HCT116 (cell line): ENCODE measurements at regions not wholly inside any gene's neighbourhood (a gene's known extent, or its start where the extent isn't known, plus 50 kb on each side); places are given as distances from the start of the nearest gene placed in this dataset.

Source experiments
- ATAC-seq: fragments of 200-7000 bp; cut with Tn5 transposase; 2 replicates; pipeline ENCODE4 v1.9.1; 2020; ENCODE audit warnings: mild to moderate bottlenecking, moderate library complexity
- BruUV-seq: library from RNA; stranded (reverse); fragments of 400-500 nt; replicated peaks from 2 replicates; lab custom pipeline; 2021; lab: Mats Ljungman, UMichigan
- CTCF ChIA-PET: fragments of 300-600 bp; sonication (Branson Sonifier 250); formaldehyde crosslinking; loops from one replicate; lab custom pipeline; 2021; ENCODE audit warnings: antibody characterized with exemption; lab: Charles Lee
- POLR2A ChIA-PET: fragments of 300-600, 350-600 bp; sonication (Branson Sonifier 250); formaldehyde crosslinking; loops from one replicate; lab custom pipeline; 2021; ENCODE audit warnings: antibody characterized with exemption; lab: Charles Lee
- RAD21 ChIA-PET, 2 experiments: fragments of 300-600 bp; sonication (Branson Sonifier 250); formaldehyde crosslinking; loops; one replicate each; lab custom pipeline; 2023; ENCODE audit warnings: low total read pairs in 2 of 2; ENCODE audit not compliant: uncharacterized antibody in 2 of 2, unreplicated experiment in 2 of 2, low non-redundant PET in 1 of 2; lab: Charles Lee
- DNase-seq: peaks from one replicate; pipeline ENCODE4 v3.0.0-alpha.2; 2010; ENCODE audit warnings: low read depth, low spot score
- H2AFZ ChIP-seq: fragments of 200-600 bp; shearing (Covaris generic), sonication (generic); 2 replicates; pipeline ENCODE4 v1.6.1; 2017; ENCODE audit warnings: low read depth, mixed run types, mixed read lengths, antibody characterized with exemption, low read length; ENCODE audit not compliant: poor library complexity, severe bottlenecking
- H3K27ac ChIP-seq: 2 replicates; pipeline ENCODE4 v1.5.1; 2012; ENCODE audit warnings: low read depth, low read length
- H3K27me3 ChIP-seq: fragments of 200-600 bp; sonication (generic); 2 replicates; pipeline ENCODE4 v1.6.1; 2016; ENCODE audit warnings: mixed run types, low read length, mixed read lengths; ENCODE audit not compliant: insufficient read depth
- H3K36me3 ChIP-seq, 2 experiments: fragments of 200-500 bp in 1 of 2; fragments of 200-600 bp in 1 of 2; sonication (Bioruptor generic) in 1 of 2; sonication (generic) in 1 of 2; 2 replicates each; pipeline versions ENCODE4 v1.5.1 to v1.6.1; 2014 to 2016; ENCODE audit warnings: low read length in 2 of 2, inconsistent platforms in 1 of 2, mixed read lengths in 1 of 2, mixed run types in 1 of 2; ENCODE audit not compliant: insufficient read depth in 2 of 2, control insufficient read depth in 1 of 2
- H3K4me1 ChIP-seq, 2 experiments: fragments of 200-600 bp in 1 of 2; sonication (generic) in 1 of 2; 2 replicates each; pipeline versions ENCODE4 v1.5.1 to v1.6.1; 2012 to 2017; ENCODE audit warnings: low read length in 2 of 2, inconsistent platforms in 1 of 2, mild to moderate bottlenecking in 1 of 2, mixed read lengths in 1 of 2, mixed run types in 1 of 2, moderate library complexity in 1 of 2; ENCODE audit not compliant: insufficient read depth in 2 of 2, control insufficient read depth in 1 of 2
- H3K4me2 ChIP-seq: fragments of 200-600 bp; sonication (generic); 2 replicates; pipeline ENCODE4 v1.6.1; 2017; ENCODE audit warnings: mixed run types, low read length, mixed read lengths
- H3K4me3 ChIP-seq, 2 experiments: fragments of 200-600 bp in 1 of 2; sonication (generic) in 1 of 2; replicated peaks in 1 of 2; 2 replicates each; pipeline ENCODE4 v1.5.1; 2011 to 2016; ENCODE audit warnings: low read length in 2 of 2, control low read depth in 1 of 2, low read depth in 1 of 2, mild to moderate bottlenecking in 1 of 2, mixed read lengths in 1 of 2, mixed run types in 1 of 2
- H3K79me2 ChIP-seq: fragments of 200-600 bp; sonication (generic); 2 replicates; pipeline ENCODE4 v1.6.1; 2017; ENCODE audit warnings: mild to moderate bottlenecking, mixed run types, low read length, moderate library complexity, mixed read lengths; ENCODE audit not compliant: insufficient read depth
- H3K9ac ChIP-seq: fragments of 200-600 bp; sonication (generic); 2 replicates; pipeline ENCODE4 v1.6.1; 2016; ENCODE audit warnings: low read length, mixed read lengths
- H3K9me2 ChIP-seq: fragments of 200-600 bp; sonication (generic), shearing (Covaris generic); 2 replicates; pipeline ENCODE4 v1.6.1; 2017; ENCODE audit warnings: mixed run types, mild to moderate bottlenecking, moderate library complexity; ENCODE audit not compliant: insufficient read depth
- H3K9me3 ChIP-seq, 2 experiments: fragments of 200-500 bp in 1 of 2; fragments of 200-600 bp in 1 of 2; sonication (Bioruptor generic) in 1 of 2; sonication (generic) in 1 of 2; 2 replicates each; pipeline ENCODE4 v1.6.1; 2014 to 2017; ENCODE audit warnings: low read length in 2 of 2, mixed read lengths in 2 of 2, inconsistent platforms in 1 of 2, low read depth in 1 of 2, mild to moderate bottlenecking in 1 of 2, mixed run types in 1 of 2, moderate library complexity in 1 of 2; ENCODE audit not compliant: control insufficient read depth in 1 of 2, insufficient read depth in 1 of 2
- H4K20me1 ChIP-seq: fragments of 200-600 bp; sonication (generic), shearing (Covaris generic); 2 replicates; pipeline ENCODE4 v1.6.1; 2017; ENCODE audit warnings: mixed run types, mild to moderate bottlenecking, moderate library complexity; ENCODE audit not compliant: insufficient read depth
- CBX3 ChIP-seq: IDR thresholded peaks from 2 replicates; pipeline ENCODE4 v1.6.1; 2012; ENCODE audit warnings: low read depth
- EGR1 ChIP-seq: IDR thresholded peaks from 2 replicates; pipeline ENCODE4 v1.6.1; 2012; ENCODE audit warnings: low read depth
- ELF1 ChIP-seq: IDR thresholded peaks from 2 replicates; pipeline ENCODE4 v1.6.1; 2012; ENCODE audit warnings: low read depth, borderline replicate concordance
- EZH2 ChIP-seq: fragments of 200-600 bp; sonication (generic); IDR thresholded peaks from 2 replicates; pipeline ENCODE4 v1.6.1; 2017; ENCODE audit warnings: antibody characterized with exemption, mixed run types
- FOSL1 ChIP-seq: IDR thresholded peaks from 2 replicates; pipeline ENCODE4 v1.6.1; 2012; ENCODE audit warnings: low read depth
- JUND ChIP-seq: IDR thresholded peaks from 2 replicates; pipeline ENCODE4 v1.6.1; 2012
- POLR2A ChIP-seq: IDR thresholded peaks from 2 replicates; pipeline ENCODE4 v1.7.0; 2011; ENCODE audit warnings: borderline replicate concordance; ENCODE audit not compliant: insufficient read depth, insufficient read length; ENCODE audit errors: extremely low read depth
- RAD21 ChIP-seq: IDR thresholded peaks from 2 replicates; pipeline ENCODE4 v1.6.1; 2012; ENCODE audit warnings: low read depth, mild to moderate bottlenecking
- SIN3A ChIP-seq: IDR thresholded peaks from 2 replicates; pipeline ENCODE4 v1.6.1; 2012; ENCODE audit warnings: low read depth
- SP1 ChIP-seq: IDR thresholded peaks from 2 replicates; pipeline ENCODE4 v1.6.1; 2012; ENCODE audit warnings: low read depth
- SRF ChIP-seq: IDR thresholded peaks from 2 replicates; pipeline ENCODE4 v1.6.1; 2012; ENCODE audit warnings: low read depth
- TCF7L2 ChIP-seq: IDR thresholded peaks from 2 replicates; pipeline ENCODE4 v1.7.0; 2011; ENCODE audit warnings: borderline replicate concordance, inconsistent platforms; ENCODE audit not compliant: insufficient read depth, insufficient read length; ENCODE audit errors: extremely low read depth
- YY1 ChIP-seq: IDR thresholded peaks from 2 replicates; pipeline ENCODE4 v1.6.1; 2011; ENCODE audit warnings: low read length, low read depth, moderate library complexity, mild to moderate bottlenecking; ENCODE audit not compliant: insufficient replicate concordance; ENCODE audit errors: extremely low read depth
- ZFX ChIP-seq: fragments of 450-650 bp; IDR thresholded peaks from 2 replicates; pipeline ENCODE4 v1.6.1; 2017
- ZNF274 ChIP-seq: fragments of 200-500 bp; sonication (Bioruptor generic); IDR thresholded peaks from 2 replicates; pipeline ENCODE4 v1.6.1; 2014; ENCODE audit warnings: mild to moderate bottlenecking, low read depth, low read length, inconsistent platforms
- intact Hi-C: fragments of 100-400 bp; cut with micrococcal nuclease; formaldehyde crosslinking; loops from 2 replicates; pipeline ENCODE4 v1.10.0; 2022
- TF ChIP-seq, protein P1 (sequence below): IDR thresholded peaks from 2 replicates; pipeline ENCODE4 v1.6.1; 2012
- TF ChIP-seq, protein P2 (sequence below): IDR thresholded peaks from 2 replicates; pipeline ENCODE4 v1.6.1; 2012; ENCODE audit warnings: low read depth
- TF ChIP-seq, protein P3 (sequence below), 3 experiments: fragments of 200-600 bp in 1 of 3; sonication (generic) in 1 of 3; IDR thresholded peaks in 2 of 3; conservative IDR thresholded peaks in 1 of 3; 2 replicates each; pipeline ENCODE4 v1.5.1; 2012 to 2017; ENCODE audit warnings: low read depth in 2 of 3, low read length in 2 of 3, antibody characterized with exemption in 1 of 3, borderline replicate concordance in 1 of 3, control low read depth in 1 of 3, mild to moderate bottlenecking in 1 of 3, mixed read lengths in 1 of 3, mixed run types in 1 of 3, moderate library complexity in 1 of 3; ENCODE audit not compliant: insufficient read depth in 1 of 3
- TF ChIP-seq, protein P4 (sequence below): IDR thresholded peaks from 2 replicates; pipeline ENCODE4 v1.6.1; 2011; ENCODE audit warnings: mild to moderate bottlenecking, low read length, moderate library complexity; ENCODE audit not compliant: insufficient replicate concordance; ENCODE audit errors: extremely low read depth
- TF ChIP-seq, protein P5 (sequence below): IDR thresholded peaks from 2 replicates; pipeline ENCODE4 v1.6.1; 2012

DNA sequence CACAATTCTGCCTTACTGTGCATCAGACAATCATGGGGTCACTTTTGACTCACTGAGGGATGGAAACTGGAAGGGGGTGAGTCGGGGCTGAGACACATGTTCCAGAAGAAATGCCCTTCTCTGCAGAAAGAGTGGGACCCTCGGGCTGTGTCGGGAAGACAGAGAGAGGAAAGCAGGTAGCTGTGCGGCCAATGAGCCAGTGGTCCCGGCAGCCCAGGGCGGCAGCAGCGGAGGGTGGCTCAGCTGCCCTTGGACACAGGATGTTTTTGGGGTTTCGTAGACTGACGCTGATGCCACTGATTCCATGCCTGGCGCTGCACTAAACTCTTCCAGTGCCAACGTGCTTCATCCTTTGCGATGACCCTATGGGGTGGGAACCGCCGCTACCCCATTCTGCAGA is 78.4 kb upstream of the PPP1R26 start:
- no peak overlapping the region for H3K27ac ChIP-seq
- H3K9me2 ChIP-seq, result no peaks in the 10 kb centered on the region
- BruUV-seq, result no TSS peak
- no peak for DNase-seq
- no peak overlapping the region for H3K4me2 ChIP-seq
- H3K27me3 ChIP-seq, result no peaks in the 10 kb centered on the region; the same call in 1 of the 2 replicates
- H2AFZ ChIP-seq, result no peak overlapping the region
- no peaks in the 10 kb centered on the region for H4K20me1 ChIP-seq
- no peaks in the 10 kb centered on the region for H3K36me3 ChIP-seq
- H3K4me1 ChIP-seq, result peaks cover 0 to 11% of the 10 kb centered on the region in 2 experiments; a peak in 1 of 4 replicates
- no peak for ATAC-seq
- ChIA-PET POLR2A (no interaction called here), RAD21 (no interaction called here), CTCF (no interaction called here)
- TF ChIP-seq SP1, result no peak
- TF ChIP-seq, protein P1, sequence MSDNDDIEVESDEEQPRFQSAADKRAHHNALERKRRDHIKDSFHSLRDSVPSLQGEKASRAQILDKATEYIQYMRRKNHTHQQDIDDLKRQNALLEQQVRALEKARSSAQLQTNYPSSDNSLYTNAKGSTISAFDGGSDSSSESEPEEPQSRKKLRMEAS, result no peak
- TF ChIP-seq, protein P2, sequence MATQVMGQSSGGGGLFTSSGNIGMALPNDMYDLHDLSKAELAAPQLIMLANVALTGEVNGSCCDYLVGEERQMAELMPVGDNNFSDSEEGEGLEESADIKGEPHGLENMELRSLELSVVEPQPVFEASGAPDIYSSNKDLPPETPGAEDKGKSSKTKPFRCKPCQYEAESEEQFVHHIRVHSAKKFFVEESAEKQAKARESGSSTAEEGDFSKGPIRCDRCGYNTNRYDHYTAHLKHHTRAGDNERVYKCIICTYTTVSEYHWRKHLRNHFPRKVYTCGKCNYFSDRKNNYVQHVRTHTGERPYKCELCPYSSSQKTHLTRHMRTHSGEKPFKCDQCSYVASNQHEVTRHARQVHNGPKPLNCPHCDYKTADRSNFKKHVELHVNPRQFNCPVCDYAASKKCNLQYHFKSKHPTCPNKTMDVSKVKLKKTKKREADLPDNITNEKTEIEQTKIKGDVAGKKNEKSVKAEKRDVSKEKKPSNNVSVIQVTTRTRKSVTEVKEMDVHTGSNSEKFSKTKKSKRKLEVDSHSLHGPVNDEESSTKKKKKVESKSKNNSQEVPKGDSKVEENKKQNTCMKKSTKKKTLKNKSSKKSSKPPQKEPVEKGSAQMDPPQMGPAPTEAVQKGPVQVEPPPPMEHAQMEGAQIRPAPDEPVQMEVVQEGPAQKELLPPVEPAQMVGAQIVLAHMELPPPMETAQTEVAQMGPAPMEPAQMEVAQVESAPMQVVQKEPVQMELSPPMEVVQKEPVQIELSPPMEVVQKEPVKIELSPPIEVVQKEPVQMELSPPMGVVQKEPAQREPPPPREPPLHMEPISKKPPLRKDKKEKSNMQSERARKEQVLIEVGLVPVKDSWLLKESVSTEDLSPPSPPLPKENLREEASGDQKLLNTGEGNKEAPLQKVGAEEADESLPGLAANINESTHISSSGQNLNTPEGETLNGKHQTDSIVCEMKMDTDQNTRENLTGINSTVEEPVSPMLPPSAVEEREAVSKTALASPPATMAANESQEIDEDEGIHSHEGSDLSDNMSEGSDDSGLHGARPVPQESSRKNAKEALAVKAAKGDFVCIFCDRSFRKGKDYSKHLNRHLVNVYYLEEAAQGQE, result no peak
- no peak for TF ChIP-seq TCF7L2
- TF ChIP-seq, protein P3, sequence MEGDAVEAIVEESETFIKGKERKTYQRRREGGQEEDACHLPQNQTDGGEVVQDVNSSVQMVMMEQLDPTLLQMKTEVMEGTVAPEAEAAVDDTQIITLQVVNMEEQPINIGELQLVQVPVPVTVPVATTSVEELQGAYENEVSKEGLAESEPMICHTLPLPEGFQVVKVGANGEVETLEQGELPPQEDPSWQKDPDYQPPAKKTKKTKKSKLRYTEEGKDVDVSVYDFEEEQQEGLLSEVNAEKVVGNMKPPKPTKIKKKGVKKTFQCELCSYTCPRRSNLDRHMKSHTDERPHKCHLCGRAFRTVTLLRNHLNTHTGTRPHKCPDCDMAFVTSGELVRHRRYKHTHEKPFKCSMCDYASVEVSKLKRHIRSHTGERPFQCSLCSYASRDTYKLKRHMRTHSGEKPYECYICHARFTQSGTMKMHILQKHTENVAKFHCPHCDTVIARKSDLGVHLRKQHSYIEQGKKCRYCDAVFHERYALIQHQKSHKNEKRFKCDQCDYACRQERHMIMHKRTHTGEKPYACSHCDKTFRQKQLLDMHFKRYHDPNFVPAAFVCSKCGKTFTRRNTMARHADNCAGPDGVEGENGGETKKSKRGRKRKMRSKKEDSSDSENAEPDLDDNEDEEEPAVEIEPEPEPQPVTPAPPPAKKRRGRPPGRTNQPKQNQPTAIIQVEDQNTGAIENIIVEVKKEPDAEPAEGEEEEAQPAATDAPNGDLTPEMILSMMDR (IDR thresholded peaks at IDR 0.05 in 2 of 3, conservative IDR thresholded peaks at IDR 0.05 in 1 of 3; ENCODE audit: borderline replicate concordance in 1 of 3, insufficient read depth in 1 of 3, low read depth in 2 of 3, low read length in 2 of 3), result no peak
- TF ChIP-seq YY1, result no peak
- no peak for TF ChIP-seq CBX3
- TF ChIP-seq ZNF274, result no peak
- no peak for TF ChIP-seq ELF1
- no peak for TF ChIP-seq POLR2A
- TF ChIP-seq, protein P4, sequence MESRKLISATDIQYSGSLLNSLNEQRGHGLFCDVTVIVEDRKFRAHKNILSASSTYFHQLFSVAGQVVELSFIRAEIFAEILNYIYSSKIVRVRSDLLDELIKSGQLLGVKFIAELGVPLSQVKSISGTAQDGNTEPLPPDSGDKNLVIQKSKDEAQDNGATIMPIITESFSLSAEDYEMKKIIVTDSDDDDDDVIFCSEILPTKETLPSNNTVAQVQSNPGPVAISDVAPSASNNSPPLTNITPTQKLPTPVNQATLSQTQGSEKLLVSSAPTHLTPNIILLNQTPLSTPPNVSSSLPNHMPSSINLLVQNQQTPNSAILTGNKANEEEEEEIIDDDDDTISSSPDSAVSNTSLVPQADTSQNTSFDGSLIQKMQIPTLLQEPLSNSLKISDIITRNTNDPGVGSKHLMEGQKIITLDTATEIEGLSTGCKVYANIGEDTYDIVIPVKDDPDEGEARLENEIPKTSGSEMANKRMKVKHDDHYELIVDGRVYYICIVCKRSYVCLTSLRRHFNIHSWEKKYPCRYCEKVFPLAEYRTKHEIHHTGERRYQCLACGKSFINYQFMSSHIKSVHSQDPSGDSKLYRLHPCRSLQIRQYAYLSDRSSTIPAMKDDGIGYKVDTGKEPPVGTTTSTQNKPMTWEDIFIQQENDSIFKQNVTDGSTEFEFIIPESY, result no peak
- TF ChIP-seq JUND, result no peak
- TF ChIP-seq, protein P5, sequence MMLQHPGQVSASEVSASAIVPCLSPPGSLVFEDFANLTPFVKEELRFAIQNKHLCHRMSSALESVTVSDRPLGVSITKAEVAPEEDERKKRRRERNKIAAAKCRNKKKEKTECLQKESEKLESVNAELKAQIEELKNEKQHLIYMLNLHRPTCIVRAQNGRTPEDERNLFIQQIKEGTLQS, result no peak
- TF ChIP-seq ZFX, result no peak
- TF ChIP-seq EGR1, result no peak
- no peak for TF ChIP-seq FOSL1
- TF ChIP-seq EZH2, result no peak
- no peak for TF ChIP-seq RAD21
- TF ChIP-seq SRF, result no peak
- no peak for TF ChIP-seq SIN3A
- peaks cover 4 to 8% of the 10 kb centered on the region in 2 experiments; a peak in 2 of 4 replicates for H3K9me3 ChIP-seq
- H3K9ac ChIP-seq, result no peak overlapping the region
- intact Hi-C loops, result no loop called here
- no peaks in the 10 kb centered on the region for H3K79me2 ChIP-seq
- no peak overlapping the region for H3K4me3 ChIP-seq
